ENCODE measurements at regions not wholly inside any gene's neighbourhood (a gene's known extent, or its start where the extent isn't known, plus 50 kb on each side); places are given as distances from the start of the nearest gene placed in this dataset.
A peak's percentile ranks its signal among the peaks of the same experiment; 100 is the strongest.

- DNase-seq, result no peak
Observed at GRCh38 chr15:62875626-62876021, 166.9 kb upstream of the TPM1 start.

DNA sequence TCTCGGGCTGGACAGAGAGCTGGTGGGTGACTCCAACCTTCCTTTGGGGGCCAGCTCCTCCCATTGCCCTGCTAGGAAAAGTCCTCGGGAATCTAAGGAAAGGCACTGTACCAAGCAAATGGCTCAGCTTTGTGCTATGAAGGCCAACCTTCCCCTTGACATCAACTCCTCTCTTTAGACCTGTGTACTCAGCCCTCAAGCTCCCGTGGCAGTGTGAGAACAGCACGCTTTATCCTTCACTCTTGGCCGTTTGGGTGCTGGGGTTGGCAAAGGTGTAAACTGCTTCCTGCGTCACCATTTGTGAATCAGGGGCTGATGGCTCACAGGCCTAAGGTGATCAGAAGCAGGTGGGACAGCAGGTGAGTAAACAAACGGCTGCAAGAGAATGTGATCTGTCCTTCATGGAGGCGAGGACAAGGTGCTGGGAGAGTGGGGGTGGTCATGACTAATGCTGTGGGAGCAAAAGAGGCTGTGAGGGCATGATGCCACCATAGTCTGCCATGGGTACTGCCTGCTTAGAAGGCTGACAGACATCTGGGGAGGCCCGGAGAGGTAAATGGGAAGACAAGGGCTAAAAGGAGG lies 165.2 kb upstream of the TPM1 start:
- no peak for DNase-seq

DNA sequence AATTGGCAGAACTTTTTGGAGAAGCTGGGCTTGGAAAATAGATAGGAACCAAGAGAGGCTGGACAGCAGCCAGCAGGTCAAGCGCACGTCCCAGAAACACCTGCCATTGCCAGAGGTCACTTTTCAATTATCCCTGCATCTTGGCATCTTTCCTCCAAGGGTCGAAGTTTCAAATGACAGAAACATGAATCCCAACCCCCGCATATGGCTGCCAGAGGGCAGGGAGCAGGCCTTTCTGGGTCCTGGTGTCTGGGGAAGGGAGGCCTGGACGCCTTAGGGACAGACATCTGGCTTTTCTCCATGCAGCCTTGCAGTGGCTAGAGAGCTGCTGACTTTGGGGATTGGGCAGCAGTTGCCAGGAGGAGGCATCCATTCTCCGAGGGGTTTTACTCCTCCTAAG lies 164.5 kb upstream of the TPM1 start:
- no peak for DNase-seq

DNA sequence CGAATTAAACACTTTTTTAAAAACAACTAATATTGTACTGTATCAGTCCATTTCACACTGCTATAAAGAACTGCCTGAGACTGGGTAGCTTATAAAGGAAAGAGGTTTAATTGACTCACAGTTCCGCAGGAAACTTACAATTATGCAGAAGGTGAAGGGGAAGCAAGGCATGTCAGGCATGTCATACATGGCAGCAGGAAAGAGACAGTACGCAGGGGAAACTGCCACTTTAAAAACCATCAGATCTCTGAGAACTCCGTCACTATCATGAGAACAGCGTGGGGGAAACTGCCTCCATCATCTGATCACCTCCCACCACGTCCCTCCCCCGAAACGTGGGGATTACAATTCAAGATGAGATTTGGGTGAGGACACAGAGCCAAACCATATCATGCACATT lies 162.8 kb upstream of the TPM1 start:
- DNase-seq, result peak; percentile 22

- peak; percentile 10 for DNase-seq
Observed at GRCh38 chr15:62880278-62880677, 162.3 kb upstream of the TPM1 start.

- no peak for DNase-seq
Observed at GRCh38 chr15:62881056-62881455, 161.5 kb upstream of the TPM1 start.

GRCh38 chr15:62883938-62884479 lies 158.5 kb upstream of the TPM1 start:
- no peak for DNase-seq

DNA sequence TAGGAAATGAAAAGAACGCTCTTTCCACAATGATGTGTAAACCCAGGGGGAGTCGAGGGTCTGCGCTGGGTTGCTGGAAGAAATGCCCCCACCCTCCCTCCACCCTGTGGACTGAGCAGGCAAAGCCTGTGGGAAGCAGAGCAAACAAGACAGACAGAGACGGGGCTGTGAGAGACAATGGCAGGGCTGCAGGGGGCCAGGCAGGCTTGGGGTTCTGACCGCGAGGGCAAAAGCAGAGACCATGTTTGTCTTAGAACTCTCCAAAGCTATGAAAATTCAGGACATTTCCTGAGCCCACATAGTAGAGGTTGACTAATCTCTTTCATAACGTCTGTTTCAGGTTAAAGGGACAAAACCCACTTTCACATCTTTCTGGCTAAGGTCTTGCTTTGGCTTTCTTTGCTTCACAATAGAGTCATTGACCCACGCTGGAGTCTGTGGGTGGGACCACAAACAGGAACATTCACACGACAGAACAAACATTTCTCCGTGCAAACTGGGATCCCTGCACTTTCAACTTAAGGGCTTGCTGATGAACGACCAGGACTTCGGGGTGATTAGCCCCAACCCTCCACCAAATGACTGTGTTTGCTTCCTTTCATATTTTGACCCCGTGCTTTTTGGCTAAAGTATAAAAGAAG lies 156.0 kb upstream of the TPM1 start:
- DNase-seq, result peak; percentile 43

DNA sequence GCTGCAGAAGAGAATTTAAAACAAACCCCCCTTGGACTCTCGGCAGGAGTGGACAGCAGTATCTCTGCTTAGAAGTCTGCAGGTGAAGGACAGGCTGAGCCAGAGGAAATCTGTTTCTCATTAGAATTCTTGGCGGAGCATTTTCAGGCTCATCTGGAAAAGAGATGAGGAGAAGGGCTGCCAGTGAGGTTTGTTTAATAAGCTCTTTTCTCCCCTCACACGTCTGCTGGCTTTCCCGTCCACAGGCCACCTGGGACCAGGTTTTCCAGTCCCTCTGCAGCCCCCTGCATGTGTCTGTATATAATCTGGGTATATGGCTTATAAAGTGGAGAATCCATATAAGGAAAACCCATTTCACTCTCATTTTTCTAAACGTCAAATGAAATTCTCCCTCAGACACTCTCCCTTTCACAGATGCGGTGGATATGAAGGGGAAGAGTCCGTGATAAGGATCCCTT lies 155.4 kb upstream of the TPM1 start:
- no peak for DNase-seq

DNA sequence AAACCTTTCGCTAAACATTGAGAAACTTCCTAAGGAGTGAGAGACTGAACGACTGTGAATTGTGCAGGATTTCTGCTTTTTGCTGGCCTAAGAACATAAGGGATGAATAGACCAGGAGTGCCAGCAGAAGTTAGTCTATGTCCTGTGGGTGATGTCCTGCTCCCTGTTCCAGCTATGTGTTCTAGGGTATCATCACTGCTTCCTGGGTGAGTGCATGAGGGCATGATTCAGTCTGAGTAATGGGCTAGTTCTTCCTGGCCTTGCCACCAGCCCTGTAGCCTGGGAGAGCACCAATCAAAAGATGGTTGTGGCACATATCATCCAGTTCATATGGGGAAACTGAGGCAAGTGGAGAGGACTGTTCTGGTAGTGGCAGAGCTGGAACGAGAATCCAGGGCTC lies 153.9 kb upstream of the TPM1 start:
- peak; percentile 63 for DNase-seq

DNA sequence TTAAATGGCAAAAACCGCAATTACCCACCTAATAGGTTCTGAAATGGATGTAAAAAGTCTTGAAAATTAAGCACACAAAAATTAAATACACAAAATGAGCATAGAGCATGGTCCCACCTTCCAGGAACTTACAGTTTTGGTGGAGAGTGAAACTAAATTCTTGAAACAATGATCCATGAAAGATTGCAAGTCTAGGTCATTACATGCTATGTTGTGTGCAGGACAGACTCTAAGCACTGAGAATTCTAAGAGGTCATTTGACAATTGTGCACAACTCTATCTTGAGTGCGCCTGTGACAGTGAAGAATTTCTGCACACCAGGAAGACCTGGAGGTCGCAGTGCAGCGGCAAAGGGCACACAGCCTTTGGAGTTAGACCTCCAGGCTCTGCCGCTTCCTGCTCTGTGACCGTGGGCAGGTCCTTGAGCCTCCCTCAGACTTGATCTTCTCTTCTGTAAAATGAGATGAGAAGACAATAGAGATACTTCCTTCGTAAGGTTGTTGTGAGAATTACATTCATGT lies 153.3 kb upstream of the TPM1 start:
- DNase-seq, result no peak

DNA sequence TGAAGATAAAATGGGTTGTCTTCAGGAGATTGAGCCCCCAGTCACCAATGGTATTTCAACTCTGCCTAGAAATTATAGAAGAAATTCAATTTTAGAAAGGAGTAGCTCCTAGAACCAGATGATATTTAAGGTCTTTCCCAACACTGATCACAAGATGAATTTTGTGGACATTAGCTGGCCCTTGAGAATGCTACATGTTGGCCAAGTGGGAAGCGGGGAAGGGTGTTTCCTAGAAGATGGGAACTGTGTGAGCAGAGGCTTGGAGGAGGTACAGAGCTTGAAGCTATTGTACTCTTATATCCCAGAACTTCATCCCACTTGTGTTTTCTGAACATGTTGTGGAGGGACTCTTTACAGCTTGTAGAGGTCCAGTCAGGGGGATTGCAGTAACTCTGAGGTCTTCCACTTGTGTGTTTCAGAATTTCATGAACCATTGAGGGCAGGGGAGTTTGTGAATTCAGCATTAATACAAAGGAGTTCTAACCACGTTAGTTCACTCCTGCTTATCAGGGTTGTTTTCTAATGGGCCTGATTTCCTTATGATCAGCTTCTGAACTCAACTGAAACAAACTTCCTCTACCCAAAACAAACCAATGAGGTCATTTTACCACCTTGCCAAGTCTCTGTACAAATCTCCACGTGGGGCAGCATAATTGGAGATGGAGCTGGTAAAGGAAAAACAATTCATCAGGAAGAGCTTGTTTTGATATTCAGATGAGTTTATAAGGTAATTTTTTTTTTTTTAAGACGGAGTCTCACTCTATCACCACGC lies 152.6 kb upstream of the TPM1 start:
- no peak for DNase-seq

DNA sequence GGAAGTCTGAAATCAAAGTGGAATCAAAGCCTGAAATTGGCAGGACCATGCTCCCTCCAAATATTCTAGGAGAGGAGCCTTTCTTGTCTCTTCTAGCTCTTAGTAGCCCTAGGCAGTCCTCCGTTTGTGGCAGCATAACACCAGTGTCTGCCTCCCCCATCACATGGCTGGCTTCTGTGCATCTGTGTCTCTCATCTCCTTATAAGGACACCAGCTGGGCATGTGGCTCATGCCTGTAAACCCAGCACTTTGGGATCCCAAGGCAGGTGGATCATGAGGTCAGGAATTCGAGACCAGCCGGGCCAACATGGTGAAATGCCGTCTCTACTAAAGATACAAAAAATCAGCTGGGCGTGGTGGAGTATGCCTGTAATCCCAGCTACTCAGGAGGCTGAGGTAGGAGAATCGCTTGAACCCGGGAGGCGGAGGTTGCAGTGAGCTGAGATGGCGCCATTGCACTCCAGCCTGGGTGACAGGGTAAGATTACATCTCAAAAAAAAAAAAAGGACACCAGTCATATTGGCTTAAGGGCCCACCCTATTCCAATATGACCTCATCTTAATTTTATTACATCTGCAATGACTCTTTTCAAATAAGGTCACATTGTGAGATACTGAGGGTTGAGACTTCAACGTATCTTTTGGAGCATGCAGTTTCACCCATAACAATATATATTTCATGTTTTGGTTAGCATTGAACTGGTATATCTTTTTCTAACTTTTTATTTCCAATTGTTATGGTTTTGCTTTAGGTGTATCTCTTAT lies 148.0 kb upstream of the TPM1 start:
- no peak for DNase-seq

- no peak for DNase-seq
Observed at GRCh38 chr15:62895139-62895866, 147.2 kb upstream of the TPM1 start.

- no peak for DNase-seq
Observed at GRCh38 chr15:62895905-62896316, 146.6 kb upstream of the TPM1 start.

DNA sequence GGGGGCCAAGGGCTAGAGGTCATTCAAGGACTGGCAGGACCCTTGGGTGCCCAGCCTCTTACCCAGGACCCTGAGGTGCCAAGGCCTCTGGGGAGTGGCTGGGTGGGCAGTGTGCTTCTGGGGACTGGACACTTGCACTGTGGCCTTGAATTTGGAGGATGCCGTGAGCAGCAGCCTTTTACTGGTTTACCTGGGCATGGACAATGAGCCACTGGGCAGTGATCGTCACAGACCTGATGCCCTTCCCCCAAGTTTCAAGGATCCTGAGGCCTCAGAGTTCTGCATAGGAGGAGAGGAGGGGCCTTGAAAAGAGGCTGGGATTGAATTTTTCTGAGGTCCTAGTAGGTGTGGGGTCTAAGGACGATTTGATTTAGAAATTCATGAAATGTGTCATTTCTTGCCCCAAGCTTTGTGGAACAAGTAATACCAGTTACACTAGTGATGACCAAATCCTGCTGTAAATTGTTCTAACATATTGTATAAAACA lies 146.1 kb upstream of the TPM1 start:
- no peak for DNase-seq

DNA sequence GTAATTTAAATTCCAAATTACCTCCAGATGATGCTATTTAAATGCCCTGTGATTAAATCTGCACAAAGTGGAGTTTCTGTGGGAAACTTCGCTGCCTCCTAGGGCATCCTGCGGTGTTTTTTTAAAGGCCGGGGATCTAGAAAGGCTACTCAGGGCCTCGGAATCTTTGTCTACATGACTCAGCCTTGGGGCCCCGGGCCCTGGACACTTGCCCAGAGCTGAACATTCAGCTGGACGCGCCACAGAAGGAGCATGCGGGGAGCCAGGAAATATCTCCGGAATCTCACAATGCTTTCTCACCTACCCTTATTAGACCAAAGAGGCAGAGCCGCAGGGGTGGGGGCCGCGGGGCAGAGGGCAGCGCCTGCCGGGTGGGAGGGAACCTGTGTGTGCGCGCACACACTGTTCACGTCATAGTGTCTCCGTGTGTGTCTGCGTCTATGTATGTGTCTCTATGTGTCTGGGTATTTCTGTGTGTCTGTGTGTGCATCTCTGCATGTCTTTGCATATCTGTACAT lies 145.5 kb upstream of the TPM1 start:
- no peak for DNase-seq

DNA sequence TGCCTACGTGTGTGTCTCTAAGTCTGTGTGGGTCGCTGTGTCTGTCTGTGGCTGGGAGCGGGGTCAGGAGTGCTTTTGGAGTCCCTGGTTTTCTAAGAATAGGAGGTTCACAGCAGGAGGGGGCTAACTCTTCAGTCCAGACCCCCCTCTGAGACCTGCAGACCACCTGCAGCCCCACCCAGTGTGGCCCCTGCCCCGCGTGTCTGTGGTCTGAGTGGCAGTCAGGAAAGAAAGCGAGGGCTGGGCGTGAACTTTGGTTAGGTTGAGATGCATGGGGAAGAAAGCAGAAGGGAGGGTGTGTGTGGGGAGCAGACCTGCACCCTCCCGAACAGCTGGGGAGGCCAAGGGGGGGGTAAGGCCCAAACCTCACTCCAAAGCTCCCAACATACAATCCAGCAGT lies 144.9 kb upstream of the TPM1 start:
- DNase-seq, result no peak

GRCh38 chr15:62899090-62899493 lies 143.5 kb upstream of the TPM1 start:
- no peak for DNase-seq

- DNase-seq, result no peak
Observed at GRCh38 chr15:62900071-62900802, 142.3 kb upstream of the TPM1 start.

DNA sequence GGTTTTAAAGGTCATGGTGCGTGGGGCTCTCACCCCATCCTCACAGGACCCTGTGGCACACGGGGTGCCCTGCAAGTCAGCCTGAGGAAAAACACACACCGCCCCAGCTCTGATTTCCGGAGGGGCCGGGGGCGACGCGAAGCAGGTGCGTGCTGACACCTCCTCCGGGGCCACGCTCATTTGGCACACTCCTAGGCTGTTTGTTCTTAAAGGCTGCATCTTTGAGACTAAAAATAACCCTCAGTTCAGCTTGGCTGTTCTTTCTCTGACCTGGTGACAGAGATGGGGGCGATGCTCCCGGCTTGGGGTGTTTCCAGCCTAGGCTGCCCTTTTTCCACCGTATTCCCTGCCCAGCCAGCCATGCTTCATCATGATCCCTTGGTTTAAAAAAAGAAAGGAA lies 141.5 kb upstream of the TPM1 start:
- no peak for DNase-seq
